GM18861 (cell line): ENCODE measurements at regions not wholly inside any gene's neighbourhood (a gene's known extent, or its start where the extent isn't known, plus 50 kb on each side); places are given as distances from the start of the nearest gene placed in this dataset.

Experiments
- ATAC-seq: cut with Tn5 transposase; IDR thresholded peaks from one replicate; pipeline ENCODE4 v1.9.1; 2021; ENCODE audit not compliant: unreplicated experiment

- ATAC-seq = no peak
Measured at GRCh38 chr2:187924293-187924692, 367.4 kb upstream of the GULP1 start.

DNA sequence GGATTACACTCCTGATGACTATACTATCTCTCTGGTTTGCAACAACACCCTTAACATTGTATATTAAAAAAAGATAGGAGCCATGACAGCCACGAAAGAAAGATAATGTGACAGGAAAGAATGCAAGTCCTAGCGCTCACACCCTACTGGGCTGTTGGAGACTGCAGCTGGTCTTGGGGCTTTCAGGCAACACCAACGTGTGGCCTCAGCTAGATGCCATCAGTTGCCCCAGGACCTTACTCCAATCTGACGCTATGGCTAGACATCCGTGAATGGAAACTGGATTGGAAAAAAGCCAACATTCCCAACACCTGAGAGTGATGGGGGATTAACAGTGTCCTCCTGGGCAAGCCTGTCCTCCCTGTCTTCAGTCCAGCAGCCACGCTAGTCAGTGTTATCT, 357.4 kb upstream of the GULP1 start:
- ATAC-seq = no peak

DNA sequence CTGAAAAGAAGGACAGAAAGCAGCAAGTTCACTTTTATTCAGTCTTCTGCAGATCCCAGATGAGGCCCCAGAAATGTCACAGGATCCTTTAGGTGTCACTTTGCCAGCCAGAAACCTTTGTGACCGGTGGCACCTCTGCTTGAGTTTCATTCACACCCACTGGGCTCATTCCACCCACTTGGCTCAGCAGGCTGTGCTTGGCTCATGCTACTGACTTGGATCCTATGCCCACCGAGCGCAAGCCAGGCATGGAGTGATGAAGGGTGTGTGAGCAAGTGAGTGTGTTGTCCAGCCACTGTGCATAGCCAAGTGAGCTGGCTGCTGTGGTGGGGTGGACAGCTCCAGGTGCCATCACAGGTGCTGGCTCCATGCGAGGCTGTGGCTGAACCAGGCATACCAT, 357.0 kb upstream of the GULP1 start:
- no peak for ATAC-seq

- ATAC-seq = no peak
Measured at GRCh38 chr2:187935126-187935525, 356.5 kb upstream of the GULP1 start.

DNA sequence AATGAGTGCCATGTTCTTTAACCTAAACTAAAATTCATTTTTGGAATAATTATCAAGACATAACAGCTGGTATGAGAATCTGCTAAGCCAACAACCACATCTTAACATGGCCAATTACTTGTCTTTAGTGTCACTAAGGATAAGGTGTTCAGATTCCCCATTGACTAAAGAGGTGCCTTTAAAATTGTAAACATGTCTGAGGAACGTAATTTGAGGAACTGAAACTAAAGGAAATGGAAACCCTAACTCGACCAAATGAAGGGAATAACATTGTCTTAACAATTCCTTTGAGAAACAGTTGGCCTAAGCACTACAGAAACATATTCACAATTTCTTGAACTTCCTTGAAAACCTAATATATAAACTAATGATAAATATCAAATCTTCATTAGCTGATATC, 355.4 kb upstream of the GULP1 start:
- no peak for ATAC-seq

DNA sequence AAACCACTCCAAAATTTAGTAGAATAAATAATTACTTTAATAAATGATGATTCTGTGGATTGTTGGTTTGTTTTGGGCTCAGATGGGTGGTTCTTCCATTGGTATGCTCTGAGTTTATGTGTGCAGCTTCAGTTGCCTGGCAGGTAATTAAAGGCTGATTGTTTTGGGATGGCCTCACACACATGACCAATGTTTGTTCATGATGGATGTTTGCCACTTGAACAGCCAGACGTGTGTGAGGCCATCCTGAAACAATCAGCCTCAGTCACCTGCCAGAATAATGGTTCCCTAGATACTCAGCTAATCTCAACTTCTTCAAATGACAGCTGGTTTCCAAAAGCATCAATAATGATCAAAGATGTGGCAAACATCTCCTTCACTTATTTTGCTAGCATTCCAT, 352.5 kb upstream of the GULP1 start:
- ATAC-seq = no peak

DNA sequence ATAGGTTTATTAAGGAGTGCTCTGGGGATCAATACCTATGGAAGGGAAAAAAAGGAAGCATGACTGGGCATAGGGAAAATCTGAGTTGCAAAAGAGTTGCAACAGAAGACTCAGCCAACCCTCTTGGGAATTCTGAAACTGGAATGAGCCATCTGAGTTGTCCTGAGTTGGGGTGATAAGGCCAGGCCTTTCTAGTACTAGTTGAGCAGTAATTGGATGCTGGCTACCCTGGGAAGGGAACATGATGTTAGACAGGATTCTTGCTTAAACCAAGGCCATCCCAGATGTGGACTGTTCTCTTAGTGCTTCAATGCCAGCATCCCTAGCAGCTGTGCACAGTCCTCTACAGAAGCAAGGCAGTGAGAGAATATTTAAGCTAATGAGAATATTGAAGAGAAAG, 348.8 kb upstream of the GULP1 start:
- ATAC-seq = no peak

- ATAC-seq = no peak
Measured at GRCh38 chr2:187943772-187944369, 347.8 kb upstream of the GULP1 start.

- ATAC-seq = no peak
Measured at GRCh38 chr2:187949859-187950258, 341.8 kb upstream of the GULP1 start.

GRCh38 chr2:187951470-187952218, 340.0 kb upstream of the GULP1 start:
- no peak for ATAC-seq

DNA sequence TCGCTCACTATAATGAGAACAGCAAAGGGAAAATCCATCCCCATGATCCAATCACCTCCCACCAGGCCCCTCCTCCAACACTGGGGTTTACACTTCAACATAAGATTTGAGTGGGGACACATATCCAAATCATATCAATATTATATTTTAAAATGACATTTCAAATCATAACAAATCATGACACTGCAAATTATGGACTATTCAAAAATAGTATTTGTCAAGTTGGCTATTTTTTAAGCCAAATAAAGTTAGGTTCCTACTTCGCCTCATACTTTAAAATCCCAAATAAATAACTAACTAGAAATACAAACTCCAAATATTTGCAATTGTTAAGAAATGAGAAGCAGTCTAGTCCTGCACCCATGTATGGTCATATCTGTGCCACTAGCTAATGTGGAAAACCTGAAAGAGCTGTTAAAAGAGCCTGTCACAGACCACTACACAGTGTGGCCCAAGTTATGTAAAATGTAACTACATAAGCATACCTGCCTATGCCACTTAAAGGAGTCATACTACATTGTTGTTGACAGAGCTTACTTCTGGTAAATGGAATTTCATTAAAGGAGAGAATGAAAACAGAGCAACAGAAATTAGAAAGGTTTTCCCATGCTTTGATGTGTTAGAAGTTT, 334.7 kb upstream of the GULP1 start:
- ATAC-seq = no peak

- ATAC-seq = no peak
Measured at GRCh38 chr2:187959821-187960220, 331.9 kb upstream of the GULP1 start.

GRCh38 chr2:187962538-187962937, 329.1 kb upstream of the GULP1 start:
- no peak for ATAC-seq

DNA sequence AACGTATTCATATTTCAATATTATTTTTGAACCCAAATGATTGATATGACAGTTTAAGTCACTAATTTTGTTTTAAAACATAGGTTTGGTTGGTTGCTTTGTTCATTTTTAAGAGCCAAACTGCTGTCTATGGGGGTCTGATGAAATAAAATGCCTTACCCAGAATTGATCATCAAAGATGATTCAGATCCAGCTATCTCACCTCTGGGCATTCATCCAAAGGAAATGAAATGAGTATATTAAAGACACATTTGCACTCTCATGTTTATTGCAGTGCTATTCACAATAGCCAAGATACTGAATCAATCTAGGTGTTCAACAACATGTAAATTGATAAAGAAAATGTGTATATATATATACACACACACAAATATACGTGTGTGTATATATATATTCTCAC, 326.9 kb upstream of the GULP1 start:
- ATAC-seq = no peak

DNA sequence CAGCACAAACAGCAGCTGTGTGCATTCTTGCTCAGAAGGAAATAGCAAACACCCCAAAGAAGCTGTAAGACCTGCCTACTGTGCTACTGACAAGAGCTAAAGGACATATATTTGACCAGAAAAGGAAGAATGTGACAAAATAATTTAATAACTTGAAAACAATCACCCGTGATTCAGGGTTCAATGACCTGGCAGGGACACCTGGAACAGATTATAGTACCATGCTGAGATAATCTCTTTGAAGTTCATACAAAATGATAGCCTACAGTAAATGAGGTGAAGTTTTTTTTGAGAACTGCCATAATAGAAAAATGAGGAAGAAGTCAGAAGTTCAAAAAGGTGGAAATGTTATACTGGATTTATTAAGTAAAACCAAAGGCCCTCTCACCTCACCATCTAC, 324.8 kb upstream of the GULP1 start:
- no peak for ATAC-seq

GRCh38 chr2:187971893-187972292, 319.8 kb upstream of the GULP1 start:
- ATAC-seq = no peak

GRCh38 chr2:187976259-187976985, 315.3 kb upstream of the GULP1 start:
- ATAC-seq = no peak

DNA sequence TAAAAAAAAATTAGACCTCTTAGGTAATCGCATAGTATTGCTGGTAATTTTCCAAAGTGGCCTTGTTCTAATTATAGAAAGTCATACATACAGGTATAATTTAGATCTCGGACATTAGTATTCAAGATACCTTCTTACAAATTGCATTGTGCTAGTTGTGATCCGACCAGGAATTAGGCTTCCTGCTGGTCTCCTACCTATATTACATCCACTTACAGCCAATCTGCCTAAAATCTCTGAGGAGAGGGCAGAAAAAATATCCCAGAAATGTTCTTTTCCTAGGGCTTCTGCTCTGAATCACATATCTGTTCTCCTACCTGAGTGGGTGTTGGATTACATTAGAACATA, 314.7 kb upstream of the GULP1 start:
- no peak for ATAC-seq

DNA sequence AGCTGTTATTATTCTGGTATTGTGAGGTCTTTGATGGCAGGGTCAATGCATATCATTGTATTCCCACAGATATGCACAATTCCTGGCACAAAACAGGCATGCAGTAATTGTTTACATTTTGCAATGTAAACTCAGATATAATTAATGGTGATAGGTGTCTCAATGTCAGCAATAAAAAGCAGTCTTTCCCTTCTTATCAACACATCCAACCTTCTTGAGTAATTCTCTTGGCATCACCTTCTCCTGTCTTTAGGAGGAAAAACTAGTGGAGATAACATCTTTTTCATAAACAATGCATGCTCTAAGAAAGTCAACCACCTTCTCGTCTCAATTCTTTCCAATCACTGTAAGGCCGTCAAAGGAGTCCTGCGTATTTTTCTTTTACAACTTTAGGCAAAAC, 313.3 kb upstream of the GULP1 start:
- no peak for ATAC-seq

- ATAC-seq = peak; percentile 94
Measured at GRCh38 chr2:187982668-187983067, 309.0 kb upstream of the GULP1 start.

DNA sequence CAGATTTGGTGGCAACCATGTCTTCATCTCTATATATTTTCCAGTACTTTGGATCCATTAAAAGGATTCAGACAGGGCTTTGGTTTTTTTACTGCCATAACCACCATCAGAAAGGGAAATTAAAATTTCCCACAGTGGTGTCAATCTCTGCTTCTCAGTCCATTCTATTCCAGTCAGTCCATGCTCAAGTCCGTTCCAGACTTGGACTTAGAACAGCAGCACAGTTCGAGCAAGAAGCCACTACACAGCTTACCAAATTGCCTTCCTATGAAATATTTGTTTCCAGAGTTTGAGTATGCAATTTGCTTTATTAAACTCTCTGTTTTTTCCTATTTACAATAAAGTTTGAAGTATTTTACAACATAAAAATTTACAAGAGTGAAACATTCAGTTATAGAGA, 306.5 kb upstream of the GULP1 start:
- no peak for ATAC-seq

DNA sequence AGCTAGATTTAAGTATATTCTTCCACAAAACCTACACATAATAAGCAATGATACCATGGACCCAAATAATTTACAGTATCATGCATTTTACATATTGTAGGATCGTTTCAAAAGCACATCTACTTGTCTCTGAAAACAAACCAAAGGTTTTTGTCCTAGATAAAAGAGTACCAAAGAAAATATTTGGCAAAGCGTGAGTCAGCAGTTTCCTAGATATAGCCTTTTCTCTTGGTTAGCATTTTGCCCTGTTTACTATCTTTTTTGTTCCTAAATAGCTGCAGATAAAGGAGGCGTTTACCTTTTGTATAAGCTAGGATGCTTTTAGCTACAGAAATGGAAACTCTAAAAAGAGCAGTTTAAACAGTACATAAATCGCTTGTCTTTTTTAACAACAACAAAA, 305.8 kb upstream of the GULP1 start:
- ATAC-seq = no peak
